Nephron progenitor cell (in vitro differentiated cells): ENCODE measurements at regions not wholly inside any gene's neighbourhood (a gene's known extent, or its start where the extent isn't known, plus 50 kb on each side); places are given as distances from the start of the nearest gene placed in this dataset.

Experiments
- DNase-seq: peaks from one replicate; pipeline ENCODE4 v3.0.0; 2021
- H3K27ac Mint-ChIP-seq: 2 replicates; pipeline ENCODE4 v1.8.0; 2021; ENCODE audit warnings: mild to moderate bottlenecking, moderate library complexity, mixed read lengths
- H3K27me3 Mint-ChIP-seq: 2 replicates; pipeline ENCODE4 v1.8.0; 2021; ENCODE audit warnings: mild to moderate bottlenecking, low read depth, mixed read lengths; ENCODE audit not compliant: poor library complexity
- H3K36me3 Mint-ChIP-seq: 2 replicates; pipeline ENCODE4 v1.8.0; 2021; ENCODE audit warnings: low read depth, mixed read lengths
- H3K4me1 Mint-ChIP-seq: 2 replicates; pipeline ENCODE4 v1.8.0; 2021; ENCODE audit warnings: mixed read lengths
- H3K4me3 Mint-ChIP-seq: 2 replicates; pipeline ENCODE4 v1.8.0; 2021; ENCODE audit warnings: mild to moderate bottlenecking, moderate library complexity, mixed read lengths
- H3K9me3 Mint-ChIP-seq: 2 replicates; pipeline ENCODE4 v1.8.0; 2021; ENCODE audit warnings: mild to moderate bottlenecking, moderate library complexity, mixed read lengths
- CTCF ChIP-seq: fragments of 200-600 bp; sonication (generic); IDR thresholded peaks from 2 replicates; pipeline ENCODE4 v1.5.0; 2021; ENCODE audit warnings: antibody characterized with exemption

GRCh38 chr5:113937301-113937700 is 423.8 kb downstream of the YTHDC2 start:
- no peak overlapping the region for H3K4me3 Mint-ChIP-seq
- peak overlapping the region; percentile 94 for H3K27ac Mint-ChIP-seq
- H3K36me3 Mint-ChIP-seq = no peaks in the 10 kb centered on the region
- peaks cover 2% of the 10 kb centered on the region for H3K27me3 Mint-ChIP-seq
- no peak for TF ChIP-seq CTCF
- no peaks in the 10 kb centered on the region for H3K9me3 Mint-ChIP-seq
- DNase-seq = no peak
- peaks cover 36% of the 10 kb centered on the region for H3K4me1 Mint-ChIP-seq

GRCh38 chr5:113939988-113940387 is 421.9 kb upstream of the KCNN2 start:
- H3K4me3 Mint-ChIP-seq = no peak overlapping the region
- peaks cover 2% of the 10 kb centered on the region for H3K9me3 Mint-ChIP-seq
- no peaks in the 10 kb centered on the region for H3K27me3 Mint-ChIP-seq
- H3K27ac Mint-ChIP-seq = peak overlapping the region; percentile 17
- no peak for TF ChIP-seq CTCF
- no peaks in the 10 kb centered on the region for H3K36me3 Mint-ChIP-seq
- no peak for DNase-seq
- H3K4me1 Mint-ChIP-seq = peaks cover 45% of the 10 kb centered on the region

- H3K9me3 Mint-ChIP-seq = peaks cover 5% of the 10 kb centered on the region
- DNase-seq = no peak
- no peaks in the 10 kb centered on the region for H3K4me1 Mint-ChIP-seq
Measured at GRCh38 chr5:113950186-113950585, 411.7 kb upstream of the KCNN2 start.

GRCh38 chr5:113965225-113965624 is 396.6 kb upstream of the KCNN2 start:
- peaks cover 9% of the 10 kb centered on the region for H3K27me3 Mint-ChIP-seq

More at GRCh38 chr5:113950186-113950585, 411.7 kb upstream of the KCNN2 start:
- H3K27me3 Mint-ChIP-seq = peaks cover 7% of the 10 kb centered on the region
- H3K4me3 Mint-ChIP-seq = no peak overlapping the region
- no peak for TF ChIP-seq CTCF
- H3K36me3 Mint-ChIP-seq = no peaks in the 10 kb centered on the region
- no peak overlapping the region for H3K27ac Mint-ChIP-seq

GRCh38 chr5:113969901-113970300 is 392.0 kb upstream of the KCNN2 start:
- Mint-ChIP-seq H3K9me3 (no peaks in the 10 kb centered on the region), H3K27ac (no peak overlapping the region), H3K36me3 (no peaks in the 10 kb centered on the region), H3K4me1 (no peaks in the 10 kb centered on the region), H3K4me3 (no peak overlapping the region), H3K27me3 (peaks cover 3% of the 10 kb centered on the region)
- no peak for TF ChIP-seq CTCF
- no peak for DNase-seq

More at GRCh38 chr5:113965225-113965624, 396.6 kb upstream of the KCNN2 start:
- no peak for DNase-seq
- no peak for TF ChIP-seq CTCF
- no peaks in the 10 kb centered on the region for H3K4me1 Mint-ChIP-seq
- no peaks in the 10 kb centered on the region for H3K36me3 Mint-ChIP-seq
- H3K9me3 Mint-ChIP-seq = no peaks in the 10 kb centered on the region
- no peak overlapping the region for H3K27ac Mint-ChIP-seq
- no peak overlapping the region for H3K4me3 Mint-ChIP-seq

GRCh38 chr5:113971454-113971853 is 390.4 kb upstream of the KCNN2 start:
- Mint-ChIP-seq H3K27me3 (no peaks in the 10 kb centered on the region), H3K4me3 (no peak overlapping the region), H3K36me3 (no peaks in the 10 kb centered on the region), H3K4me1 (no peaks in the 10 kb centered on the region), H3K27ac (no peak overlapping the region), H3K9me3 (no peaks in the 10 kb centered on the region)
- DNase-seq = no peak
- no peak for TF ChIP-seq CTCF
